ENCODE measurements at regions not wholly inside any gene's neighbourhood (a gene's known extent, or its start where the extent isn't known, plus 50 kb on each side); places are given as distances from the start of the nearest gene placed in this dataset.

- DNase-seq (ENCODE audit: low read depth): no peak
- no peak for TF ChIP-seq CTCF (conservative IDR thresholded peaks at IDR 0.05; ENCODE audit: low read depth, low read length)
- no peak overlapping the region for H3K4me3 ChIP-seq (ENCODE audit: low read depth, low read length)
Observed at GRCh38 chr6:154656660-154657059, 76.6 kb upstream of the SCAF8 start.

GRCh38 chr6:154661768-154662167 lies 71.4 kb upstream of the SCAF8 start:
- TF ChIP-seq CTCF (conservative IDR thresholded peaks at IDR 0.05; ENCODE audit: low read depth, low read length): peak; percentile 5
- DNase-seq (ENCODE audit: low read depth): no peak
- no peak overlapping the region for H3K4me3 ChIP-seq (ENCODE audit: low read depth, low read length)

GRCh38 chr6:154664287-154664686 lies 68.9 kb upstream of the SCAF8 start:
- H3K4me3 ChIP-seq (ENCODE audit: low read depth, low read length): no peak overlapping the region
- no peak for DNase-seq (ENCODE audit: low read depth)

GRCh38 chr6:154668156-154668555 lies 65.1 kb upstream of the SCAF8 start:
- TF ChIP-seq CTCF (conservative IDR thresholded peaks at IDR 0.05; ENCODE audit: low read depth, low read length): no peak
- no peak for DNase-seq (ENCODE audit: low read depth)
- H3K4me3 ChIP-seq (ENCODE audit: low read depth, low read length): no peak overlapping the region

More at GRCh38 chr6:154664287-154664686, 68.9 kb upstream of the SCAF8 start:
- no peak for TF ChIP-seq CTCF (conservative IDR thresholded peaks at IDR 0.05; ENCODE audit: low read depth, low read length)

GRCh38 chr6:154672086-154672485 lies 61.1 kb upstream of the SCAF8 start:
- DNase-seq (ENCODE audit: low read depth): no peak
- no peak for TF ChIP-seq CTCF (conservative IDR thresholded peaks at IDR 0.05; ENCODE audit: low read depth, low read length)
- no peak overlapping the region for H3K4me3 ChIP-seq (ENCODE audit: low read depth, low read length)

- no peak overlapping the region for H3K4me3 ChIP-seq (ENCODE audit: low read depth, low read length)
- no peak for DNase-seq (ENCODE audit: low read depth)
- no peak for TF ChIP-seq CTCF (conservative IDR thresholded peaks at IDR 0.05; ENCODE audit: low read depth, low read length)
Observed at GRCh38 chr6:154673919-154674318, 59.3 kb upstream of the SCAF8 start.

GRCh38 chr6:154675602-154676088 lies 57.6 kb upstream of the SCAF8 start:
- DNase-seq (ENCODE audit: low read depth): peak; percentile 84
- TF ChIP-seq CTCF (conservative IDR thresholded peaks at IDR 0.05; ENCODE audit: low read depth, low read length): peak; percentile 100
- no peak overlapping the region for H3K4me3 ChIP-seq (ENCODE audit: low read depth, low read length)

Measured in epithelial cell of proximal tubule (primary cell).